Left lung (tissue), 4 donors: ENCODE measurements at regions not wholly inside any gene's neighbourhood (a gene's known extent, or its start where the extent isn't known, plus 50 kb on each side); places are given as distances from the start of the nearest gene placed in this dataset.
"Not testable (repeated sequence)": the region's sequence is repeated elsewhere in the genome, so short reads cannot be mapped to it uniquely, and the experiment has no call there.

ENCODE experiments used
- ATAC-seq: fragments of 200-7000 bp; cut with Tn5 transposase; one replicate; pipeline ENCODE4 v1.9.1; 2020; ENCODE audit warnings: moderate library complexity
- DNase-seq, 4 donors: peaks; one replicate each; pipeline ENCODE4 v3.0.0-alpha.2; 2013 to 2020
- H3K27ac ChIP-seq, 2 donors: fragments of 200-600 bp; sonication (generic) in 1 of 2; one replicate each; pipeline versions ENCODE4 v1.5.0 to v1.8.0; 2020 to 2021
- H3K27me3 ChIP-seq, 2 donors: fragments of 200-600 bp; sonication (generic) in 1 of 2; one replicate each; pipeline versions ENCODE4 v1.5.0 to v1.8.0; 2020 to 2021
- H3K36me3 ChIP-seq, 2 donors: fragments of 200-600 bp; sonication (generic) in 1 of 2; one replicate each; pipeline versions ENCODE4 v1.5.0 to v1.8.0; 2020 to 2021
- H3K4me1 ChIP-seq, 2 donors: fragments of 200-600 bp; one replicate each; pipeline ENCODE4 v1.8.0; 2021
- H3K4me3 ChIP-seq, 2 donors: fragments of 200-600 bp; sonication (generic) in 1 of 2; one replicate each; pipeline versions ENCODE4 v1.5.0 to v1.8.0; 2020 to 2021; ENCODE audit warnings: mild to moderate bottlenecking in 1 of 2
- H3K9me3 ChIP-seq, 2 donors: fragments of 200-600 bp; sonication (generic) in 1 of 2; one replicate each; pipeline versions ENCODE4 v1.5.0 to v1.8.0; 2020 to 2021
- intact Hi-C, 2 donors: fragments of 100-400 bp; cut with DNase I; formaldehyde crosslinking; loops; one replicate each; pipeline versions ENCODE4 v1.11.2 to v1.14.2; 2022
- TF ChIP-seq, protein P1 (sequence below), 2 donors: fragments of 200-600 bp; sonication (generic) in 1 of 2; IDR thresholded peaks; one replicate each; pipeline versions ENCODE4 v1.5.0 to v1.8.0; 2021; ENCODE audit warnings: antibody characterized with exemption in 2 of 2
- donor health status: DM: no; HTN: yes; CAD: no.
- donor health status: DM: no; HTN: no; CAD: no.

DNA sequence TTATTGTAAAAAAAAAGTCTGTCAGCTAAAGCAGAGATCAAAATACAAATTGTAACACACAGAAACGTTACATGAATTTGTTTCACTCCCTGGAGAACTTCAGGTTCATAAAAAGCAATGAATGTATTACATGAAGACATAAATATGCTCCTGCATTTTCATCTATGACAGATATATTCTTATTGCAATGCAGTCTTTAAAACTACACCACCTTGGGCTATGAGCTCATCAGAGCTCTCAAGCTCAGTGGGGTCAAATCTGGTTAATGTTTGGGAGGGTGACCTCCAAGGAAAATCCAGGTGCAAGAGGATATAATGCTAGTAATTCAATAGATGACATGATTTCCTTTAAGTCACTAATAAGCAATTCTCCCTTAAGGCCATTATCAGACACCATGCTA lies 606.8 kb downstream of the EPHA3 start:
- H3K9me3 ChIP-seq = peaks cover 0 to 10% of the 10 kb centered on the region in 2 donors
- DNase-seq (no peak), ATAC-seq (no peak)
- intact Hi-C loops = no loop called here
- H3K27ac ChIP-seq = no peak overlapping the region
- H3K4me3 ChIP-seq = no peak overlapping the region
- no peaks in the 10 kb centered on the region for H3K36me3 ChIP-seq
- TF ChIP-seq, protein P1, sequence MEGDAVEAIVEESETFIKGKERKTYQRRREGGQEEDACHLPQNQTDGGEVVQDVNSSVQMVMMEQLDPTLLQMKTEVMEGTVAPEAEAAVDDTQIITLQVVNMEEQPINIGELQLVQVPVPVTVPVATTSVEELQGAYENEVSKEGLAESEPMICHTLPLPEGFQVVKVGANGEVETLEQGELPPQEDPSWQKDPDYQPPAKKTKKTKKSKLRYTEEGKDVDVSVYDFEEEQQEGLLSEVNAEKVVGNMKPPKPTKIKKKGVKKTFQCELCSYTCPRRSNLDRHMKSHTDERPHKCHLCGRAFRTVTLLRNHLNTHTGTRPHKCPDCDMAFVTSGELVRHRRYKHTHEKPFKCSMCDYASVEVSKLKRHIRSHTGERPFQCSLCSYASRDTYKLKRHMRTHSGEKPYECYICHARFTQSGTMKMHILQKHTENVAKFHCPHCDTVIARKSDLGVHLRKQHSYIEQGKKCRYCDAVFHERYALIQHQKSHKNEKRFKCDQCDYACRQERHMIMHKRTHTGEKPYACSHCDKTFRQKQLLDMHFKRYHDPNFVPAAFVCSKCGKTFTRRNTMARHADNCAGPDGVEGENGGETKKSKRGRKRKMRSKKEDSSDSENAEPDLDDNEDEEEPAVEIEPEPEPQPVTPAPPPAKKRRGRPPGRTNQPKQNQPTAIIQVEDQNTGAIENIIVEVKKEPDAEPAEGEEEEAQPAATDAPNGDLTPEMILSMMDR (IDR thresholded peaks at IDR 0.05) = no peak
- no peaks in the 10 kb centered on the region for H3K27me3 ChIP-seq
- H3K4me1 ChIP-seq = no peaks in the 10 kb centered on the region

DNA sequence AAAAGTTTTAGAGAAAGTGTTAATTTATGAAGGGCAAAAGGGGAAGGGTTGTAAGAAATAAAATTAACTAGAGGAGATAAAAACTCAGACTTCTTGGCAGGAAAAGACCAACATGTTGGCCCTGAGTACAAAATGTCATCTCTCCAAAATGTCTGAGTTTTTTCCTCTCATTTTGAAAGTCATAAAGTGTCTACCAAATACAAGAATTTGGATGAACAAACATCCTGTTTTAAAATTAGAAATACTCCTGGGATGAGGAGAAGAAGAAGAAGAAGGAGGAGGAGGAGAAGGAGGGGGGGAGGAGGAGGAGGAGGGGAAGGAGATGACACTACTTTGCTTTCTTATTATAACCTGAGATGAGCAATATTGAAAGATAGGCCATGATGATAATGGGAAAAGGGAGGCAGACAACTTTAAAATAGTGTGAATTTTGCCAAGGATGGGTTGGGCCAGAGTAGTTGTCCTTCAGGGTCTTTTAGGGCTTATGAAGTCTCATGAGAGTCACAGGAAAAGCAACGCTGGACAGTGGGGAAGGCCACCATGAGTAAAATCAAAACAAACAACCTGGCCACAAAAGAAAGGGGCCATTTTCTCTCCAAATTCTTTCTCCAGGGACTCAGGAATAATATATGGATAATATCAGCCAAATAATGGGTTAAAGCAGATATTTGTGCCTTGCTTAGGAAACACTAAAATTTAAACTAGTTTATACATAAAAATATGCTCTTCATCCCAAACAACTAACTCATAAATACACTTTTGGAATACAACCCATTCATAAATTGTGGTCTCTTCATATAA lies 632.9 kb downstream of the EPHA3 start:
- Histone ChIP-seq H3K4me1 (no peaks in the 10 kb centered on the region), H3K27me3 (no peaks in the 10 kb centered on the region), H3K4me3 (no peak overlapping the region), H3K36me3 (no peaks in the 10 kb centered on the region), H3K9me3 (no peaks in the 10 kb centered on the region), H3K27ac (no peak overlapping the region)
- DNase-seq = no peak
- TF ChIP-seq, protein P1 (IDR thresholded peaks at IDR 0.05) = no peak
- intact Hi-C loops = no loop called here
- no peak for ATAC-seq

DNA sequence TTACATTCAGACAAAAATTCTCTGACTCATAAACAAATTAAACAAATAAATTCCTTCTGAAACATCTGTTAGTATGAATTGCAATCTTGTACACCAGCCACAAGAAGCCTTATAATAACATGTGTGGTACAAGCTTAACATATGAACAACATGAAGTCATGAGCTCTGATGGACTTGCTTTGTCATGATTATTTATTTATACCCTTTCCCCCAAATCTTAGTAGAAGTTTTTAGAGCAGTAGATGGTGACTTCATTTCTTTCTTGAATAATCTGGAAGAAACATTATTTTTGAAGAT lies 633.4 kb downstream of the EPHA3 start:
- ATAC-seq (no peak), DNase-seq (no peak)
- TF ChIP-seq, protein P1 (IDR thresholded peaks at IDR 0.05) = no peak
- H3K27me3 ChIP-seq = no peaks in the 10 kb centered on the region
- H3K36me3 ChIP-seq = no peaks in the 10 kb centered on the region
- H3K4me1 ChIP-seq = no peaks in the 10 kb centered on the region
- intact Hi-C loops = no loop called here
- H3K27ac ChIP-seq = no peak overlapping the region
- peaks cover 0 to 2% of the 10 kb centered on the region in 2 donors for H3K9me3 ChIP-seq
- no peak overlapping the region for H3K4me3 ChIP-seq

DNA sequence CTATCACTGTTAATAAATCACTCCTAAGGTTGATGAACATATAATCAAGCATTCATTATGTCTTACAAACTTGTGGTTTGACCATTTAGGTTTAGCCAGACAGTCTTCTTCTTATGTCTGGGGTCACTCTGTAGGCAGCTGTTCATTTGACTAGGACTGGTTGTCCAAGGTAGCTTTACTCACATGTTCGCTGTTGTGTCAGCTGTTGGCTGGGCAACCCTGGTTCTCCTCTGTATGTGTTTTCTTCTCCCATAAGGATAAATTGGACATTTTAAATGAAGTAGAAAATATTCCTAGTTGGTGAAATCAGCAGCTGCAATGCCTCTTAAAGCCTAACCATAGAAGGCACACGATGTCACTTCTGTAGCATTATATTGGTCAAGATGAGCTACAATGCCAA lies 635.1 kb downstream of the EPHA3 start:
- H3K4me1 ChIP-seq = no peaks in the 10 kb centered on the region
- no peaks in the 10 kb centered on the region for H3K36me3 ChIP-seq
- DNase-seq = no peak
- TF ChIP-seq, protein P1 (IDR thresholded peaks at IDR 0.05) = no peak
- no peak overlapping the region for H3K27ac ChIP-seq
- ATAC-seq = no peak
- intact Hi-C loops = no loop called here
- H3K9me3 ChIP-seq = peaks cover 0 to 11% of the 10 kb centered on the region in 2 donors
- H3K4me3 ChIP-seq = no peak overlapping the region
- no peaks in the 10 kb centered on the region for H3K27me3 ChIP-seq

DNA sequence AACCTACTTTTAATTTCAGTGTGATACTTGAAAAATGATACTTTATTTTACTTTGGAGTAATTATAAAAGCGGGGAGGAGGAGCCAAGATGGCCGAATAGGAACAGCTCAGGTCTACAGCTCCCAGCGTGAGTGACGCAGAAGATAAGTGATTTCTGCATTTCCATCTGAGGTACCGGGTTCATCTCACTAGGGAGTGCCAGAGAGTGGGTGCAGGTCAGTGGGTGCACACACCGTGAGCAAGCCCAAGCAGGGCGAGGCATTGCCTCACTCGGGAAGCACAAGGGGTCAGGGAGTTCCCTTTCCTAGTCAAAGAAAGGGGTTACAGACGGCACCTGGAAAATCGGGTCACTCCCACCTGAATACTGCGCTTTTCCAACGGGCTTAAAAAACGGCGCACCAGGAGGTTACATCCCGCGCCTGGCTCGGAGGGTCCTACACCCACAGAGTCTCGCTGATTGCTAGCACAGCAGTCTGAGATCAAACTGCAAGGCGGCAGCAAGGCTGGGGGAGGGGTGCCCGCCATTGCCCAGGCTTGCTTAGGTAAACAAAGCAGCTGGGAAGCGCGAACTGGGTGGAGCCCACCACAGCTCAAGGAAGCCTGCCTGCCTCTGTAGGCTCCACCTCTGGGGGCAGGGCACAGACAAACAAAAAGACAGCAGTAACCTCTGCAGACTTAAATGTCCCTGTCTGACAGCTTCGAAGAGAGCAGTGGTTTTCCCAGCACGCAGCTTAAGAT lies 640.3 kb downstream of the EPHA3 start:
- ATAC-seq, DNase-seq, H3K4me1 ChIP-seq, H3K27me3 ChIP-seq, H3K27ac ChIP-seq, intact Hi-C loops, H3K4me3 ChIP-seq, H3K36me3 ChIP-seq: not testable (repeated sequence)
- peaks cover 0 to 17% of the 10 kb centered on the region in 2 donors for H3K9me3 ChIP-seq
